ENCODE measurements at regions not wholly inside any gene's neighbourhood (a gene's known extent, or its start where the extent isn't known, plus 50 kb on each side); places are given as distances from the start of the nearest gene placed in this dataset.

DNA sequence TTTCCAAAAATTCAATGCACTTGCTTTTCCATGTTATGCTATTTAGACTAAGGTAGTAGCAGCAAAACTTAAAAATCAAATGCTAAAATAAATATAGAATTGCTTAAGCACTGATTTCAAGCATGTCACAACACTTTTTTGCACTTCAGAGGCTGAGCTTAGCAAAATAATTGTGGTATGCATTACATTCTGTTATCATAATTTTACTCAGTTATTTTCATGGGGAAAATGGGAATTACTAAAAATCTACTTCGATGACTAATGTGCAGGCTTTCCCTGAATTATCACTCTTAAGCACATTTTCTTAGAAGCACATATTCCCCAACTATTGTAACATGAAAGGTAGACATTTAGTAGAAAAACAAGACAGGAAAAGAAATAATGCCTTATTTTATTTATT lies 322.4 kb upstream of the CBLB start:
- no peak for DNase-seq (ENCODE audit: low spot score)
- Histone ChIP-seq H3K4me1 (ENCODE audit: control insufficient read depth in 4 of 4, insufficient read depth in 4 of 4, low read length in 3 of 4) (no peaks in the 10 kb centered on the region), H3K27ac (ENCODE audit: low read depth in 1 of 2, low read length in 2 of 2) (no peak overlapping the region), H3K36me3 (ENCODE audit: control insufficient read depth in 4 of 4, insufficient read depth in 3 of 4, low read depth in 1 of 4, low read length in 3 of 4) (no peaks in the 10 kb centered on the region), H3K4me3 (ENCODE audit: low read depth in 1 of 3, low read length in 3 of 3) (no peak overlapping the region), H3K9me3 (ENCODE audit: control insufficient read depth in 4 of 4, low read length in 3 of 4) (no peaks in the 10 kb centered on the region), H3K27me3 (ENCODE audit: control insufficient read depth in 4 of 4, insufficient read depth in 4 of 4, low read length in 3 of 4) (no peaks in the 10 kb centered on the region), H3K9ac (ENCODE audit: low read depth in 1 of 2, low read length in 2 of 2) (no peak overlapping the region)
- WGBS, result 90% methylated on average over 1 of the region's 1 CpG
- TF ChIP-seq, protein P1, sequence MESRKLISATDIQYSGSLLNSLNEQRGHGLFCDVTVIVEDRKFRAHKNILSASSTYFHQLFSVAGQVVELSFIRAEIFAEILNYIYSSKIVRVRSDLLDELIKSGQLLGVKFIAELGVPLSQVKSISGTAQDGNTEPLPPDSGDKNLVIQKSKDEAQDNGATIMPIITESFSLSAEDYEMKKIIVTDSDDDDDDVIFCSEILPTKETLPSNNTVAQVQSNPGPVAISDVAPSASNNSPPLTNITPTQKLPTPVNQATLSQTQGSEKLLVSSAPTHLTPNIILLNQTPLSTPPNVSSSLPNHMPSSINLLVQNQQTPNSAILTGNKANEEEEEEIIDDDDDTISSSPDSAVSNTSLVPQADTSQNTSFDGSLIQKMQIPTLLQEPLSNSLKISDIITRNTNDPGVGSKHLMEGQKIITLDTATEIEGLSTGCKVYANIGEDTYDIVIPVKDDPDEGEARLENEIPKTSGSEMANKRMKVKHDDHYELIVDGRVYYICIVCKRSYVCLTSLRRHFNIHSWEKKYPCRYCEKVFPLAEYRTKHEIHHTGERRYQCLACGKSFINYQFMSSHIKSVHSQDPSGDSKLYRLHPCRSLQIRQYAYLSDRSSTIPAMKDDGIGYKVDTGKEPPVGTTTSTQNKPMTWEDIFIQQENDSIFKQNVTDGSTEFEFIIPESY (IDR thresholded peaks at IDR 0.05), result no peak
- TF ChIP-seq FOXA2 (IDR thresholded peaks at IDR 0.05) (no peak), HNF4A (conservative IDR thresholded peaks at IDR 0.05) (no peak), NR2F2 (IDR thresholded peaks at IDR 0.05) (no peak), CTCF (IDR thresholded peaks at IDR 0.05; ENCODE audit: low read depth, low read length, missing input control) (no peak), YY1 (IDR thresholded peaks at IDR 0.05) (no peak), RAD21 (IDR thresholded peaks at IDR 0.05) (no peak), GABPA (IDR thresholded peaks at IDR 0.05 in 1 of 2, conservative IDR thresholded peaks at IDR 0.05 in 1 of 2) (no peak)

GRCh38 chr3:106191913-106192312 lies 323.1 kb upstream of the CBLB start:
- 75% methylated on average over 3 of the region's 3 CpGs for WGBS
- H3K4me3 ChIP-seq (ENCODE audit: low read depth in 1 of 3, low read length in 3 of 3), result no peak overlapping the region
- H3K4me1 ChIP-seq (ENCODE audit: control insufficient read depth in 4 of 4, insufficient read depth in 4 of 4, low read length in 3 of 4), result no peaks in the 10 kb centered on the region
- TF ChIP-seq RAD21 (IDR thresholded peaks at IDR 0.05) (no peak), HNF4A (conservative IDR thresholded peaks at IDR 0.05) (no peak), FOXA1 (IDR thresholded peaks at IDR 0.05) (no peak), SP1 (IDR thresholded peaks at IDR 0.05) (no peak), REST (IDR thresholded peaks at IDR 0.05) (no peak), RXRA (IDR thresholded peaks at IDR 0.05) (no peak), JUND (IDR thresholded peaks at IDR 0.05) (no peak), GABPA (IDR thresholded peaks at IDR 0.05 in 1 of 2, conservative IDR thresholded peaks at IDR 0.05 in 1 of 2) (no peak), CTCF (IDR thresholded peaks at IDR 0.05; ENCODE audit: low read depth, low read length, missing input control) (no peak)
- TF ChIP-seq, protein P1 (IDR thresholded peaks at IDR 0.05), result no peak
- H3K9me3 ChIP-seq (ENCODE audit: control insufficient read depth in 4 of 4, low read length in 3 of 4), result no peaks in the 10 kb centered on the region
- no peak for DNase-seq (ENCODE audit: low spot score)
- H3K27me3 ChIP-seq (ENCODE audit: control insufficient read depth in 4 of 4, insufficient read depth in 4 of 4, low read length in 3 of 4), result no peaks in the 10 kb centered on the region
- H3K27ac ChIP-seq (ENCODE audit: low read depth in 1 of 2, low read length in 2 of 2), result no peak overlapping the region
- H3K9ac ChIP-seq (ENCODE audit: low read depth in 1 of 2, low read length in 2 of 2), result no peak overlapping the region
- H3K36me3 ChIP-seq (ENCODE audit: control insufficient read depth in 4 of 4, insufficient read depth in 3 of 4, low read depth in 1 of 4, low read length in 3 of 4), result no peaks in the 10 kb centered on the region

Data from liver (tissue), 8 donors.